Liver (tissue), 8 donors: ENCODE measurements at regions not wholly inside any gene's neighbourhood (a gene's known extent, or its start where the extent isn't known, plus 50 kb on each side); places are given as distances from the start of the nearest gene placed in this dataset.

Experiments used
- DNase-seq: peaks from one replicate; pipeline ENCODE4 v3.0.0-alpha.2; 2017; ENCODE audit warnings: low spot score
- H3K27ac ChIP-seq, 2 donors: one replicate each; pipeline ENCODE4 v1.7.0; 2013; ENCODE audit warnings: inconsistent platforms in 2 of 2, low read length in 2 of 2, control low read depth in 1 of 2, low read depth in 1 of 2, mild to moderate bottlenecking in 1 of 2
- H3K27me3 ChIP-seq, 4 donors: one replicate each; pipeline versions ENCODE4 v1.6.1 to v1.7.0; 2013; ENCODE audit warnings: low read length in 3 of 4, inconsistent platforms in 1 of 4, mild to moderate bottlenecking in 1 of 4, moderate library complexity in 1 of 4; ENCODE audit not compliant: control insufficient read depth in 4 of 4, insufficient read depth in 4 of 4
- H3K36me3 ChIP-seq, 4 donors: one replicate each; pipeline versions ENCODE4 v1.6.1 to v1.7.0; 2013; ENCODE audit warnings: low read length in 3 of 4, mild to moderate bottlenecking in 3 of 4, low read depth in 1 of 4, moderate library complexity in 1 of 4; ENCODE audit not compliant: control insufficient read depth in 4 of 4, insufficient read depth in 3 of 4
- H3K4me1 ChIP-seq, 4 donors: one replicate each; pipeline versions ENCODE4 v1.6.1 to v1.7.0; 2013; ENCODE audit warnings: low read length in 3 of 4, mild to moderate bottlenecking in 3 of 4, moderate library complexity in 1 of 4; ENCODE audit not compliant: control insufficient read depth in 4 of 4, insufficient read depth in 4 of 4
- H3K4me3 ChIP-seq, 3 donors: one replicate each; pipeline versions ENCODE4 v1.6.1 to v1.7.0; 2013; ENCODE audit warnings: low read length in 3 of 3, control low read depth in 1 of 3, low read depth in 1 of 3, mild to moderate bottlenecking in 1 of 3
- H3K9ac ChIP-seq, 2 donors: one replicate each; pipeline ENCODE4 v1.7.0; 2013; ENCODE audit warnings: low read length in 2 of 2, mild to moderate bottlenecking in 2 of 2, moderate library complexity in 2 of 2, control low read depth in 1 of 2, low read depth in 1 of 2
- H3K9me3 ChIP-seq, 4 donors: one replicate each; pipeline versions ENCODE4 v1.6.1 to v1.7.0; 2013; ENCODE audit warnings: low read length in 3 of 4; ENCODE audit not compliant: control insufficient read depth in 4 of 4
- EGR1 ChIP-seq, 2 donors: IDR thresholded peaks; 2 replicates each; pipeline ENCODE4 v1.6.1; 2016 to 2018; ENCODE audit warnings: antibody characterized with exemption in 2 of 2, low read depth in 2 of 2
- FOXA1 ChIP-seq: IDR thresholded peaks from 2 replicates; pipeline ENCODE4 v1.6.1; 2016; ENCODE audit warnings: antibody characterized with exemption
- FOXA2 ChIP-seq: IDR thresholded peaks from 2 replicates; pipeline ENCODE4 v1.6.1; 2016; ENCODE audit warnings: antibody characterized with exemption
- GABPA ChIP-seq, 2 donors: IDR thresholded peaks in 1 of 2; conservative IDR thresholded peaks in 1 of 2; 2 replicates each; pipeline ENCODE4 v1.6.1; 2016; ENCODE audit warnings: antibody characterized with exemption in 2 of 2, mild to moderate bottlenecking in 1 of 2, moderate library complexity in 1 of 2
- HNF4A ChIP-seq, 2 donors: conservative IDR thresholded peaks; 2 replicates each; pipeline ENCODE4 v1.6.1; 2016; ENCODE audit warnings: antibody characterized with exemption in 2 of 2, mild to moderate bottlenecking in 2 of 2
- HNF4G ChIP-seq: IDR thresholded peaks from 2 replicates; pipeline ENCODE4 v1.6.1; 2016; ENCODE audit warnings: antibody characterized with exemption
- JUND ChIP-seq, 2 donors: IDR thresholded peaks; 2 replicates each; pipeline ENCODE4 v1.6.1; 2016; ENCODE audit warnings: antibody characterized with exemption in 2 of 2
- NR2F2 ChIP-seq: IDR thresholded peaks from 2 replicates; pipeline ENCODE4 v1.6.1; 2016; ENCODE audit warnings: antibody characterized with exemption
- RAD21 ChIP-seq, 2 donors: IDR thresholded peaks; 2 replicates each; pipeline ENCODE4 v1.6.1; 2016; ENCODE audit warnings: antibody characterized with exemption in 2 of 2, mild to moderate bottlenecking in 2 of 2
- RXRA ChIP-seq, 2 donors: IDR thresholded peaks; 2 replicates each; pipeline ENCODE4 v1.6.1; 2017 to 2018; ENCODE audit warnings: antibody characterized with exemption in 2 of 2, mild to moderate bottlenecking in 1 of 2
- SP1 ChIP-seq: IDR thresholded peaks from 2 replicates; pipeline ENCODE4 v1.6.1; 2018; ENCODE audit warnings: antibody characterized with exemption, mild to moderate bottlenecking
- TAF1 ChIP-seq: conservative IDR thresholded peaks from 2 replicates; pipeline ENCODE4 v1.6.1; 2016; ENCODE audit warnings: antibody characterized with exemption, mild to moderate bottlenecking
- YY1 ChIP-seq: IDR thresholded peaks from 2 replicates; pipeline ENCODE4 v1.6.1; 2016; ENCODE audit warnings: antibody characterized with exemption, mild to moderate bottlenecking
- WGBS: extraction: QIAGEN DNeasy Blood & Tissue Kit; methylation state at CpG from one replicate; pipeline ENCODE4 v1.1.7; 2013; 5-methylcytosine and 5-hydroxymethylcytosine counted together
- TF ChIP-seq, protein P1 (sequence below): IDR thresholded peaks from 2 replicates; pipeline ENCODE4 v1.6.1; 2016; ENCODE audit warnings: antibody characterized with exemption
- TF ChIP-seq, protein P2 (sequence below): fragments of 150-350 bp; IDR thresholded peaks from 2 replicates; pipeline ENCODE4 v1.5.1; 2017; ENCODE audit warnings: improper control_type of control experiment, low read depth, low read length; ENCODE audit not compliant: missing input control
- TF ChIP-seq, protein P3 (sequence below): IDR thresholded peaks from 2 replicates; pipeline ENCODE4 v1.6.1; 2016; ENCODE audit warnings: antibody characterized with exemption
- TF ChIP-seq, protein P4 (sequence below): IDR thresholded peaks from 2 replicates; pipeline ENCODE4 v1.6.1; 2016; ENCODE audit warnings: antibody characterized with exemption
- TF ChIP-seq, protein P5 (sequence below): IDR thresholded peaks from 2 replicates; pipeline ENCODE4 v1.6.1; 2016; ENCODE audit warnings: antibody characterized with exemption, mild to moderate bottlenecking
- donor health status: healthy.
- donor health status: healthy.
- donor health status: healthy.
- donor health status: healthy.
- donor health status: healthy.

DNA sequence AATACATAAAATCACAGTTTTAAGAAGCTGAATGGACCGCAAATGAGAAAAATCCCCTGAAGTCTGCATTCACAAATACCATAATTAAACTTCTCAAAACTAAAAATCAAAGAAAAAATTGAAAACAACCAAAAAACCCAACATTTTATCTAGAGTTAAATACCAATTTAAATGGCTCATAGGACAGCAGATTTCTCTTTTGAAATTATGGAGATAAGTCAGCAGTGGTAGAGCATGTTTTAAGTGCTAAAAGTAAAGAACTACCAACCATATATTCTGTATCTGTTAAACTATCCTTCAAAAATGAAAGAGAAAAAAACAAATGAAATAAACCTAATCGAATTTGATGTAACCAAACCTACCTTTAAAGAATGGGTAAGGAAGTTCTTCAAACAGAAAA lies 862.8 kb downstream of the TAF11L14 start:
- no peak overlapping the region for H3K4me3 ChIP-seq
- no peak overlapping the region for H3K9ac ChIP-seq
- TF ChIP-seq, protein P1, sequence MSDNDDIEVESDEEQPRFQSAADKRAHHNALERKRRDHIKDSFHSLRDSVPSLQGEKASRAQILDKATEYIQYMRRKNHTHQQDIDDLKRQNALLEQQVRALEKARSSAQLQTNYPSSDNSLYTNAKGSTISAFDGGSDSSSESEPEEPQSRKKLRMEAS, result no peak
- TF ChIP-seq RXRA (IDR thresholded peaks at IDR 0.05) (no peak), EGR1 (IDR thresholded peaks at IDR 0.05; ENCODE audit: low read depth in 2 of 2) (no peak), NR2F2 (no peak), FOXA2 (no peak), HNF4G (no peak), SP1 (no peak), JUND (IDR thresholded peaks at IDR 0.05) (no peak), YY1 (no peak), HNF4A (conservative IDR thresholded peaks at IDR 0.05) (no peak), FOXA1 (no peak), TAF1 (no peak), RAD21 (IDR thresholded peaks at IDR 0.05) (no peak), GABPA (IDR thresholded peaks at IDR 0.05 in 1 of 2, conservative IDR thresholded peaks at IDR 0.05 in 1 of 2) (no peak)
- TF ChIP-seq, protein P2, sequence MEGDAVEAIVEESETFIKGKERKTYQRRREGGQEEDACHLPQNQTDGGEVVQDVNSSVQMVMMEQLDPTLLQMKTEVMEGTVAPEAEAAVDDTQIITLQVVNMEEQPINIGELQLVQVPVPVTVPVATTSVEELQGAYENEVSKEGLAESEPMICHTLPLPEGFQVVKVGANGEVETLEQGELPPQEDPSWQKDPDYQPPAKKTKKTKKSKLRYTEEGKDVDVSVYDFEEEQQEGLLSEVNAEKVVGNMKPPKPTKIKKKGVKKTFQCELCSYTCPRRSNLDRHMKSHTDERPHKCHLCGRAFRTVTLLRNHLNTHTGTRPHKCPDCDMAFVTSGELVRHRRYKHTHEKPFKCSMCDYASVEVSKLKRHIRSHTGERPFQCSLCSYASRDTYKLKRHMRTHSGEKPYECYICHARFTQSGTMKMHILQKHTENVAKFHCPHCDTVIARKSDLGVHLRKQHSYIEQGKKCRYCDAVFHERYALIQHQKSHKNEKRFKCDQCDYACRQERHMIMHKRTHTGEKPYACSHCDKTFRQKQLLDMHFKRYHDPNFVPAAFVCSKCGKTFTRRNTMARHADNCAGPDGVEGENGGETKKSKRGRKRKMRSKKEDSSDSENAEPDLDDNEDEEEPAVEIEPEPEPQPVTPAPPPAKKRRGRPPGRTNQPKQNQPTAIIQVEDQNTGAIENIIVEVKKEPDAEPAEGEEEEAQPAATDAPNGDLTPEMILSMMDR, result no peak
- TF ChIP-seq, protein P3, sequence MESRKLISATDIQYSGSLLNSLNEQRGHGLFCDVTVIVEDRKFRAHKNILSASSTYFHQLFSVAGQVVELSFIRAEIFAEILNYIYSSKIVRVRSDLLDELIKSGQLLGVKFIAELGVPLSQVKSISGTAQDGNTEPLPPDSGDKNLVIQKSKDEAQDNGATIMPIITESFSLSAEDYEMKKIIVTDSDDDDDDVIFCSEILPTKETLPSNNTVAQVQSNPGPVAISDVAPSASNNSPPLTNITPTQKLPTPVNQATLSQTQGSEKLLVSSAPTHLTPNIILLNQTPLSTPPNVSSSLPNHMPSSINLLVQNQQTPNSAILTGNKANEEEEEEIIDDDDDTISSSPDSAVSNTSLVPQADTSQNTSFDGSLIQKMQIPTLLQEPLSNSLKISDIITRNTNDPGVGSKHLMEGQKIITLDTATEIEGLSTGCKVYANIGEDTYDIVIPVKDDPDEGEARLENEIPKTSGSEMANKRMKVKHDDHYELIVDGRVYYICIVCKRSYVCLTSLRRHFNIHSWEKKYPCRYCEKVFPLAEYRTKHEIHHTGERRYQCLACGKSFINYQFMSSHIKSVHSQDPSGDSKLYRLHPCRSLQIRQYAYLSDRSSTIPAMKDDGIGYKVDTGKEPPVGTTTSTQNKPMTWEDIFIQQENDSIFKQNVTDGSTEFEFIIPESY, result no peak
- TF ChIP-seq, protein P4, sequence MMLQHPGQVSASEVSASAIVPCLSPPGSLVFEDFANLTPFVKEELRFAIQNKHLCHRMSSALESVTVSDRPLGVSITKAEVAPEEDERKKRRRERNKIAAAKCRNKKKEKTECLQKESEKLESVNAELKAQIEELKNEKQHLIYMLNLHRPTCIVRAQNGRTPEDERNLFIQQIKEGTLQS, result no peak
- TF ChIP-seq, protein P5, sequence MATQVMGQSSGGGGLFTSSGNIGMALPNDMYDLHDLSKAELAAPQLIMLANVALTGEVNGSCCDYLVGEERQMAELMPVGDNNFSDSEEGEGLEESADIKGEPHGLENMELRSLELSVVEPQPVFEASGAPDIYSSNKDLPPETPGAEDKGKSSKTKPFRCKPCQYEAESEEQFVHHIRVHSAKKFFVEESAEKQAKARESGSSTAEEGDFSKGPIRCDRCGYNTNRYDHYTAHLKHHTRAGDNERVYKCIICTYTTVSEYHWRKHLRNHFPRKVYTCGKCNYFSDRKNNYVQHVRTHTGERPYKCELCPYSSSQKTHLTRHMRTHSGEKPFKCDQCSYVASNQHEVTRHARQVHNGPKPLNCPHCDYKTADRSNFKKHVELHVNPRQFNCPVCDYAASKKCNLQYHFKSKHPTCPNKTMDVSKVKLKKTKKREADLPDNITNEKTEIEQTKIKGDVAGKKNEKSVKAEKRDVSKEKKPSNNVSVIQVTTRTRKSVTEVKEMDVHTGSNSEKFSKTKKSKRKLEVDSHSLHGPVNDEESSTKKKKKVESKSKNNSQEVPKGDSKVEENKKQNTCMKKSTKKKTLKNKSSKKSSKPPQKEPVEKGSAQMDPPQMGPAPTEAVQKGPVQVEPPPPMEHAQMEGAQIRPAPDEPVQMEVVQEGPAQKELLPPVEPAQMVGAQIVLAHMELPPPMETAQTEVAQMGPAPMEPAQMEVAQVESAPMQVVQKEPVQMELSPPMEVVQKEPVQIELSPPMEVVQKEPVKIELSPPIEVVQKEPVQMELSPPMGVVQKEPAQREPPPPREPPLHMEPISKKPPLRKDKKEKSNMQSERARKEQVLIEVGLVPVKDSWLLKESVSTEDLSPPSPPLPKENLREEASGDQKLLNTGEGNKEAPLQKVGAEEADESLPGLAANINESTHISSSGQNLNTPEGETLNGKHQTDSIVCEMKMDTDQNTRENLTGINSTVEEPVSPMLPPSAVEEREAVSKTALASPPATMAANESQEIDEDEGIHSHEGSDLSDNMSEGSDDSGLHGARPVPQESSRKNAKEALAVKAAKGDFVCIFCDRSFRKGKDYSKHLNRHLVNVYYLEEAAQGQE, result no peak
- no peak for DNase-seq
- no peaks in the 10 kb centered on the region for H3K4me1 ChIP-seq
- WGBS, result 52% methylated on average over 2 of the region's 2 CpGs
- no peaks in the 10 kb centered on the region for H3K36me3 ChIP-seq
- no peaks in the 10 kb centered on the region for H3K9me3 ChIP-seq
- H3K27ac ChIP-seq, result no peak overlapping the region
- no peaks in the 10 kb centered on the region for H3K27me3 ChIP-seq
